ENCODE measurements at regions not wholly inside any gene's neighbourhood (a gene's known extent, or its start where the extent isn't known, plus 50 kb on each side); places are given as distances from the start of the nearest gene placed in this dataset.

GRCh38 chr12:126095748-126096510, 1030.7 kb downstream of the AACS start:
- no peaks in the 10 kb centered on the region for H3K36me3 ChIP-seq (ENCODE audit: control insufficient read depth, insufficient read depth, low read length)
- ChIA-PET POLR2A (no interaction called here), CTCF (no interaction called here)
- DNase-seq (ENCODE audit: low read depth): no peak
- H3K27me3 ChIP-seq (ENCODE audit: control insufficient read depth, insufficient read depth, low read length): no peaks in the 10 kb centered on the region
- H3K4me3 ChIP-seq (ENCODE audit: low read depth, low read length): no peak overlapping the region
- no peak for TF ChIP-seq CTCF (IDR thresholded peaks at IDR 0.05; ENCODE audit: insufficient read depth, low read depth, low read length)

- H3K4me3 ChIP-seq (ENCODE audit: low read depth, low read length): no peak overlapping the region
- no peak for DNase-seq (ENCODE audit: low read depth)
- TF ChIP-seq CTCF (IDR thresholded peaks at IDR 0.05; ENCODE audit: insufficient read depth, low read depth, low read length): no peak
- ChIA-PET CTCF (no interaction called here), POLR2A (no interaction called here)
- no peaks in the 10 kb centered on the region for H3K27me3 ChIP-seq (ENCODE audit: control insufficient read depth, insufficient read depth, low read length)
- no peaks in the 10 kb centered on the region for H3K36me3 ChIP-seq (ENCODE audit: control insufficient read depth, insufficient read depth, low read length)
Measured at GRCh38 chr12:126106706-126107105, 1041.5 kb downstream of the AACS start.

- no peak for DNase-seq (ENCODE audit: low read depth)
- TF ChIP-seq CTCF (IDR thresholded peaks at IDR 0.05; ENCODE audit: insufficient read depth, low read depth, low read length): no peak
- no peak overlapping the region for H3K4me3 ChIP-seq (ENCODE audit: low read depth, low read length)
- H3K36me3 ChIP-seq (ENCODE audit: control insufficient read depth, insufficient read depth, low read length): no peaks in the 10 kb centered on the region
- ChIA-PET POLR2A (no interaction called here), CTCF (interaction anchor here (0.5 kb wide), 1 partner anchor 412 kb away, joined by 3 read pairs; no protein-coding TSS in a partner anchor)
- no peaks in the 10 kb centered on the region for H3K27me3 ChIP-seq (ENCODE audit: control insufficient read depth, insufficient read depth, low read length)
Measured at GRCh38 chr12:126107659-126108058, 1042.4 kb downstream of the AACS start.

GRCh38 chr12:126108247-126108646, 1043.0 kb downstream of the AACS start:
- H3K4me3 ChIP-seq (ENCODE audit: low read depth, low read length): no peak overlapping the region
- TF ChIP-seq CTCF (IDR thresholded peaks at IDR 0.05; ENCODE audit: insufficient read depth, low read depth, low read length): no peak
- DNase-seq (ENCODE audit: low read depth): no peak
- POLR2A ChIA-PET: no interaction called here
- no peaks in the 10 kb centered on the region for H3K36me3 ChIP-seq (ENCODE audit: control insufficient read depth, insufficient read depth, low read length)
- H3K27me3 ChIP-seq (ENCODE audit: control insufficient read depth, insufficient read depth, low read length): no peaks in the 10 kb centered on the region
- CTCF ChIA-PET: interaction anchor here (0.5 kb wide), 1 partner anchor 412 kb away, joined by 3 read pairs; no protein-coding TSS in a partner anchor

GRCh38 chr12:126112141-126112540, 1046.9 kb downstream of the AACS start:
- ChIA-PET CTCF (no interaction called here), POLR2A (no interaction called here)
- DNase-seq (ENCODE audit: low read depth): no peak
- no peaks in the 10 kb centered on the region for H3K27me3 ChIP-seq (ENCODE audit: control insufficient read depth, insufficient read depth, low read length)
- TF ChIP-seq CTCF (IDR thresholded peaks at IDR 0.05; ENCODE audit: insufficient read depth, low read depth, low read length): no peak
- H3K4me3 ChIP-seq (ENCODE audit: low read depth, low read length): no peak overlapping the region
- no peaks in the 10 kb centered on the region for H3K36me3 ChIP-seq (ENCODE audit: control insufficient read depth, insufficient read depth, low read length)
